DOHH2 (cell line): ENCODE measurements at regions not wholly inside any gene's neighbourhood (a gene's known extent, or its start where the extent isn't known, plus 50 kb on each side); places are given as distances from the start of the nearest gene placed in this dataset.

Source experiments
- CTCF ChIP-seq: fragments of 200-600 bp; sonication (generic); IDR thresholded peaks from one replicate; pipeline ENCODE4 v1.5.1; 2014; ENCODE audit warnings: antibody characterized with exemption, mild to moderate bottlenecking, low read depth, low read length; ENCODE audit not compliant: poor library complexity, severe bottlenecking
- EZH2phosphoT487 ChIP-seq: fragments of 200-600 bp; sonication (generic); IDR thresholded peaks from 2 replicates; pipeline ENCODE4 v1.6.1; 2017; ENCODE audit warnings: borderline replicate concordance, mild to moderate bottlenecking, antibody characterized with exemption, low read length, moderate library complexity, mixed read lengths

- TF ChIP-seq CTCF (no peak), EZH2phosphoT487 (no peak)
These were observed 2286.1 kb upstream of the AGA start for GRCh38 chr4:179728305-179728704.
